ENCODE measurements at regions not wholly inside any gene's neighbourhood (a gene's known extent, or its start where the extent isn't known, plus 50 kb on each side); places are given as distances from the start of the nearest gene placed in this dataset.

DNA sequence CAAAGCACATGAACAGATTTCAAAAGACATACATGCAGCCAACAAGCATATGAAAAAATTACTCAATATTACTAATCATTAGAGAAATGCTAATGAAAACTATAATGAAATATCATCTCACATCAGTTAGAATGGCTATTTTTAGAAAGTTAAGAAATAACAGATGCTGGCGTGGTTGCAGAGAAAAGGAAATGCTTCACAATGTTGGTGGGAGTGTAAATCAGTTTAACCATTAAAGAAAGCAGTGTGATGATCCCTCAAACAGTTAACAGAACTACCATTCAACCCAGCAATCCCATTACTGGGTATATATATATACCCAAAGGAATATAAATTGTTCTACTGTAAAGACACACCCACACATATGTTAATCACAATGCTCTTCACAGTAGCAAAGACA lies 117.7 kb upstream of the SETBP1 start:
- no TSS peak for BruUV-seq (replicated peaks)
- H3K27ac ChIP-seq (ENCODE audit: low read depth, low read length), result no peak overlapping the region
- H4K20me1 ChIP-seq (ENCODE audit: insufficient read depth), result no peaks in the 10 kb centered on the region
- no peak for TF ChIP-seq EZH2 (IDR thresholded peaks at IDR 0.05)
- TF ChIP-seq ELF1 (IDR thresholded peaks at IDR 0.05; ENCODE audit: borderline replicate concordance, low read depth), result no peak
- no peak for TF ChIP-seq EZH2phosphoT487 (IDR thresholded peaks at IDR 0.05; ENCODE audit: borderline replicate concordance)
- TF ChIP-seq RAD21 (IDR thresholded peaks at IDR 0.05; ENCODE audit: low read depth), result no peak
- TF ChIP-seq CTCF (IDR thresholded peaks at IDR 0.05 in 2 of 3, conservative IDR thresholded peaks at IDR 0.05 in 1 of 3; ENCODE audit: borderline replicate concordance in 1 of 3, insufficient read depth in 1 of 3, low read depth in 2 of 3, low read length in 2 of 3), result no peak
- TF ChIP-seq CBX3 (IDR thresholded peaks at IDR 0.05; ENCODE audit: low read depth), result no peak
- TF ChIP-seq POLR2A (IDR thresholded peaks at IDR 0.05; ENCODE audit: borderline replicate concordance, extremely low read depth, insufficient read depth, insufficient read length), result no peak
- TF ChIP-seq TCF7L2 (IDR thresholded peaks at IDR 0.05; ENCODE audit: borderline replicate concordance, extremely low read depth, insufficient read depth, insufficient read length), result no peak
- no peak for TF ChIP-seq ATF3 (IDR thresholded peaks at IDR 0.05)
- TF ChIP-seq, protein P1, sequence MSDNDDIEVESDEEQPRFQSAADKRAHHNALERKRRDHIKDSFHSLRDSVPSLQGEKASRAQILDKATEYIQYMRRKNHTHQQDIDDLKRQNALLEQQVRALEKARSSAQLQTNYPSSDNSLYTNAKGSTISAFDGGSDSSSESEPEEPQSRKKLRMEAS (IDR thresholded peaks at IDR 0.05), result no peak
- TF ChIP-seq ZNF274 (IDR thresholded peaks at IDR 0.05; ENCODE audit: low read depth, low read length), result no peak
- TF ChIP-seq EGR1 (IDR thresholded peaks at IDR 0.05; ENCODE audit: low read depth), result no peak
- TF ChIP-seq, protein P2, sequence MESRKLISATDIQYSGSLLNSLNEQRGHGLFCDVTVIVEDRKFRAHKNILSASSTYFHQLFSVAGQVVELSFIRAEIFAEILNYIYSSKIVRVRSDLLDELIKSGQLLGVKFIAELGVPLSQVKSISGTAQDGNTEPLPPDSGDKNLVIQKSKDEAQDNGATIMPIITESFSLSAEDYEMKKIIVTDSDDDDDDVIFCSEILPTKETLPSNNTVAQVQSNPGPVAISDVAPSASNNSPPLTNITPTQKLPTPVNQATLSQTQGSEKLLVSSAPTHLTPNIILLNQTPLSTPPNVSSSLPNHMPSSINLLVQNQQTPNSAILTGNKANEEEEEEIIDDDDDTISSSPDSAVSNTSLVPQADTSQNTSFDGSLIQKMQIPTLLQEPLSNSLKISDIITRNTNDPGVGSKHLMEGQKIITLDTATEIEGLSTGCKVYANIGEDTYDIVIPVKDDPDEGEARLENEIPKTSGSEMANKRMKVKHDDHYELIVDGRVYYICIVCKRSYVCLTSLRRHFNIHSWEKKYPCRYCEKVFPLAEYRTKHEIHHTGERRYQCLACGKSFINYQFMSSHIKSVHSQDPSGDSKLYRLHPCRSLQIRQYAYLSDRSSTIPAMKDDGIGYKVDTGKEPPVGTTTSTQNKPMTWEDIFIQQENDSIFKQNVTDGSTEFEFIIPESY (IDR thresholded peaks at IDR 0.05; ENCODE audit: extremely low read depth, insufficient replicate concordance, low read length), result no peak
- no peak for TF ChIP-seq FOSL1 (IDR thresholded peaks at IDR 0.05; ENCODE audit: low read depth)
- no peak for TF ChIP-seq SRF (IDR thresholded peaks at IDR 0.05; ENCODE audit: low read depth)
- no peak for TF ChIP-seq SIN3A (IDR thresholded peaks at IDR 0.05; ENCODE audit: low read depth)
- no peak for TF ChIP-seq ZFX (IDR thresholded peaks at IDR 0.05)
- TF ChIP-seq, protein P3, sequence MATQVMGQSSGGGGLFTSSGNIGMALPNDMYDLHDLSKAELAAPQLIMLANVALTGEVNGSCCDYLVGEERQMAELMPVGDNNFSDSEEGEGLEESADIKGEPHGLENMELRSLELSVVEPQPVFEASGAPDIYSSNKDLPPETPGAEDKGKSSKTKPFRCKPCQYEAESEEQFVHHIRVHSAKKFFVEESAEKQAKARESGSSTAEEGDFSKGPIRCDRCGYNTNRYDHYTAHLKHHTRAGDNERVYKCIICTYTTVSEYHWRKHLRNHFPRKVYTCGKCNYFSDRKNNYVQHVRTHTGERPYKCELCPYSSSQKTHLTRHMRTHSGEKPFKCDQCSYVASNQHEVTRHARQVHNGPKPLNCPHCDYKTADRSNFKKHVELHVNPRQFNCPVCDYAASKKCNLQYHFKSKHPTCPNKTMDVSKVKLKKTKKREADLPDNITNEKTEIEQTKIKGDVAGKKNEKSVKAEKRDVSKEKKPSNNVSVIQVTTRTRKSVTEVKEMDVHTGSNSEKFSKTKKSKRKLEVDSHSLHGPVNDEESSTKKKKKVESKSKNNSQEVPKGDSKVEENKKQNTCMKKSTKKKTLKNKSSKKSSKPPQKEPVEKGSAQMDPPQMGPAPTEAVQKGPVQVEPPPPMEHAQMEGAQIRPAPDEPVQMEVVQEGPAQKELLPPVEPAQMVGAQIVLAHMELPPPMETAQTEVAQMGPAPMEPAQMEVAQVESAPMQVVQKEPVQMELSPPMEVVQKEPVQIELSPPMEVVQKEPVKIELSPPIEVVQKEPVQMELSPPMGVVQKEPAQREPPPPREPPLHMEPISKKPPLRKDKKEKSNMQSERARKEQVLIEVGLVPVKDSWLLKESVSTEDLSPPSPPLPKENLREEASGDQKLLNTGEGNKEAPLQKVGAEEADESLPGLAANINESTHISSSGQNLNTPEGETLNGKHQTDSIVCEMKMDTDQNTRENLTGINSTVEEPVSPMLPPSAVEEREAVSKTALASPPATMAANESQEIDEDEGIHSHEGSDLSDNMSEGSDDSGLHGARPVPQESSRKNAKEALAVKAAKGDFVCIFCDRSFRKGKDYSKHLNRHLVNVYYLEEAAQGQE (IDR thresholded peaks at IDR 0.05; ENCODE audit: low read depth), result no peak
- no peak for TF ChIP-seq CEBPB (IDR thresholded peaks at IDR 0.05; ENCODE audit: low read depth)
- no peak overlapping the region for H3K4me2 ChIP-seq (ENCODE audit: low read length)
- H3K36me3 ChIP-seq (ENCODE audit: control insufficient read depth in 1 of 2, insufficient read depth in 2 of 2, low read length in 2 of 2), result no peaks in the 10 kb centered on the region
- ChIA-PET RAD21 (ENCODE audit: low non-redundant PET in 1 of 2, low total read pairs in 2 of 2, uncharacterized antibody in 2 of 2, unreplicated experiment in 2 of 2) (no interaction called here), POLR2A (no interaction called here), CTCF (no interaction called here)
- H2AFZ ChIP-seq (ENCODE audit: low read depth, low read length, poor library complexity, severe bottlenecking), result no peak overlapping the region
- ATAC-seq, result no peak
- no peak for DNase-seq (ENCODE audit: low read depth, low spot score)
- no peaks in the 10 kb centered on the region for H3K79me2 ChIP-seq (ENCODE audit: insufficient read depth, low read length)
- H3K4me3 ChIP-seq (replicated peaks in 1 of 2; ENCODE audit: low read depth in 1 of 2, low read length in 2 of 2), result no peak overlapping the region
- H3K4me1 ChIP-seq (ENCODE audit: control insufficient read depth in 1 of 2, insufficient read depth in 2 of 2, low read length in 2 of 2), result no peaks in the 10 kb centered on the region
- H3K9me3 ChIP-seq (ENCODE audit: control insufficient read depth in 1 of 2, insufficient read depth in 1 of 2, low read depth in 1 of 2, low read length in 2 of 2), result peaks cover 6 to 13% of the 10 kb centered on the region in 2 experiments; a peak in 2 of 4 replicates
- H3K9ac ChIP-seq (ENCODE audit: low read length), result no peak overlapping the region
- intact Hi-C loops (cut with micrococcal nuclease), result no loop called here
- no peaks in the 10 kb centered on the region for H3K9me2 ChIP-seq (ENCODE audit: insufficient read depth)
- H3K27me3 ChIP-seq (ENCODE audit: insufficient read depth, low read length), result no peaks in the 10 kb centered on the region

All from HCT116 (cell line).